Right lobe of liver (tissue), 6 donors: ENCODE measurements at regions not wholly inside any gene's neighbourhood (a gene's known extent, or its start where the extent isn't known, plus 50 kb on each side); places are given as distances from the start of the nearest gene placed in this dataset.

Experiments used
- ATAC-seq, 4 donors: fragments of 200-7000 bp; cut with Tn5 transposase; one replicate each; pipeline ENCODE4 v1.9.1; 2020; ENCODE audit warnings: mild to moderate bottlenecking in 4 of 4, moderate library complexity in 4 of 4
- DNase-seq, 3 donors: peaks; one replicate each; pipeline ENCODE4 v3.0.0-alpha.2; 2020
- H3K27ac ChIP-seq, 3 donors: fragments of 200-600 bp; one replicate each; pipeline ENCODE4 v1.8.0; 2022
- H3K27me3 ChIP-seq, 2 donors: fragments of 200-600 bp; one replicate each; pipeline ENCODE4 v1.8.0; 2022
- H3K36me3 ChIP-seq, 4 donors: fragments of 200-600 bp; sonication (generic) in 1 of 4; one replicate each; pipeline versions ENCODE4 v1.5.1 to v1.8.0; 2017 to 2022; ENCODE audit warnings: control low read depth in 1 of 4
- H3K4me1 ChIP-seq, 4 donors: fragments of 200-600 bp; sonication (generic) in 1 of 4; one replicate each; pipeline versions ENCODE4 v1.5.1 to v1.8.0; 2017 to 2022; ENCODE audit warnings: control low read depth in 1 of 4
- H3K4me3 ChIP-seq, 3 donors: fragments of 200-600 bp; one replicate each; pipeline ENCODE4 v1.8.0; 2022
- H3K9me3 ChIP-seq, 4 donors: fragments of 200-600 bp; sonication (generic) in 1 of 4; one replicate each; pipeline versions ENCODE4 v1.5.1 to v1.8.0; 2017 to 2022; ENCODE audit warnings: control low read depth in 1 of 4
- POLR2A ChIP-seq: fragments of 450-650 bp; IDR thresholded peaks from one replicate; pipeline ENCODE4 v1.6.1; 2017; ENCODE audit warnings: antibody characterized with exemption, mild to moderate bottlenecking
- WGBS: methylation state at CpG from one replicate; pipeline ENCODE4 v1.1.6; 2018; ENCODE audit warnings: low coverage, low lambda C conversion rate; ENCODE audit not compliant: insufficient coverage; ENCODE audit errors: missing lambda C conversion rate; 5-methylcytosine and 5-hydroxymethylcytosine counted together
- intact Hi-C, 2 donors: fragments of 100-400 bp; cut with DNase I; formaldehyde crosslinking; loops; one replicate each; pipeline versions ENCODE4 v1.11.2 to v1.14.1; 2022
- TF ChIP-seq, protein P1 (sequence below), 4 donors: fragments of 200-600 bp in 3 of 4; fragments of 450-650 bp in 1 of 4; IDR thresholded peaks; one replicate each; pipeline versions ENCODE4 v1.5.1 to v1.8.0; 2016 to 2022; ENCODE audit warnings: antibody characterized with exemption in 4 of 4, mild to moderate bottlenecking in 2 of 4
- donor health status: DM: no; HTN: yes; CAD: no.
- donor health status: DM: no; HTN: no; CAD: no.
- donor health status: DM: no; HTN: no; CAD: no.
- donor health status: DM: no; HTN: yes; CAD: no.
- donor health status: DM: no; HTN: yes; CAD: no.

- no peak for TF ChIP-seq POLR2A
- H3K27ac ChIP-seq, result no peak overlapping the region
- no peak for ATAC-seq
- H3K27me3 ChIP-seq, result no peaks in the 10 kb centered on the region
- H3K9me3 ChIP-seq, result no peaks in the 10 kb centered on the region
- WGBS, result 83% methylated on average over 3 of the region's 3 CpGs
- no peak for DNase-seq
- no peak overlapping the region for H3K4me3 ChIP-seq
- H3K4me1 ChIP-seq, result no peaks in the 10 kb centered on the region
- intact Hi-C loops, result no loop called here
- H3K36me3 ChIP-seq, result no peaks in the 10 kb centered on the region
Measured at GRCh38 chr3:6803619-6804018, 57.3 kb upstream of the GRM7 start.

DNA sequence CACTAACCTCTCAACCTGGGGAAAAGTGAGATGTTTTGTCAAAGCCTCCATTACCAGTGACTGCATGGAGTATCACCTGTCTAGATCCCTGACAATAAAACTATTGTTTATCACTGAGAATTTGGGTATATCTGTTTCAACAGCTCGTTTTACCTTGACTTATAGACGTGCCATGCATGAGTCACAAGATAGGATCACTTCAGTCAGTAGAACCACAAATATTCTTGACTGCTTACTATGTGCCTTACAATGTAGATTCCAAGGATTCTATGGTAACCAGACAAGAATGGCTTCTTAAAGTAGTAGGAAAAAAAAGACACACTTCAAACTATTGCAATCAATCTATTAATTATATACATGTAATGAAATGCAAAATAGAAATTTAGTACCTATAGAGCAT lies 55.7 kb upstream of the GRM7 start:
- intact Hi-C loops, result no loop called here
- no peak overlapping the region for H3K27ac ChIP-seq
- 27% methylated on average over 2 of the region's 2 CpGs for WGBS
- no peaks in the 10 kb centered on the region for H3K36me3 ChIP-seq
- DNase-seq (no peak), ATAC-seq (no peak)
- no peaks in the 10 kb centered on the region for H3K9me3 ChIP-seq
- H3K4me1 ChIP-seq, result no peaks in the 10 kb centered on the region
- TF ChIP-seq, protein P1, sequence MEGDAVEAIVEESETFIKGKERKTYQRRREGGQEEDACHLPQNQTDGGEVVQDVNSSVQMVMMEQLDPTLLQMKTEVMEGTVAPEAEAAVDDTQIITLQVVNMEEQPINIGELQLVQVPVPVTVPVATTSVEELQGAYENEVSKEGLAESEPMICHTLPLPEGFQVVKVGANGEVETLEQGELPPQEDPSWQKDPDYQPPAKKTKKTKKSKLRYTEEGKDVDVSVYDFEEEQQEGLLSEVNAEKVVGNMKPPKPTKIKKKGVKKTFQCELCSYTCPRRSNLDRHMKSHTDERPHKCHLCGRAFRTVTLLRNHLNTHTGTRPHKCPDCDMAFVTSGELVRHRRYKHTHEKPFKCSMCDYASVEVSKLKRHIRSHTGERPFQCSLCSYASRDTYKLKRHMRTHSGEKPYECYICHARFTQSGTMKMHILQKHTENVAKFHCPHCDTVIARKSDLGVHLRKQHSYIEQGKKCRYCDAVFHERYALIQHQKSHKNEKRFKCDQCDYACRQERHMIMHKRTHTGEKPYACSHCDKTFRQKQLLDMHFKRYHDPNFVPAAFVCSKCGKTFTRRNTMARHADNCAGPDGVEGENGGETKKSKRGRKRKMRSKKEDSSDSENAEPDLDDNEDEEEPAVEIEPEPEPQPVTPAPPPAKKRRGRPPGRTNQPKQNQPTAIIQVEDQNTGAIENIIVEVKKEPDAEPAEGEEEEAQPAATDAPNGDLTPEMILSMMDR (IDR thresholded peaks at IDR 0.05), result no peak
- TF ChIP-seq POLR2A, result no peak
- no peak overlapping the region for H3K4me3 ChIP-seq
- H3K27me3 ChIP-seq, result no peaks in the 10 kb centered on the region

- WGBS, result 41% methylated on average over 3 of the region's 3 CpGs
- no peaks in the 10 kb centered on the region for H3K4me1 ChIP-seq
- ATAC-seq (no peak), DNase-seq (no peak)
- no peaks in the 10 kb centered on the region for H3K27me3 ChIP-seq
- intact Hi-C loops, result no loop called here
- H3K4me3 ChIP-seq, result no peak overlapping the region
- H3K36me3 ChIP-seq, result no peaks in the 10 kb centered on the region
- no peak for TF ChIP-seq POLR2A
- TF ChIP-seq, protein P1 (IDR thresholded peaks at IDR 0.05), result no peak
- H3K27ac ChIP-seq, result no peak overlapping the region
- H3K9me3 ChIP-seq, result no peaks in the 10 kb centered on the region
Measured at GRCh38 chr3:6806991-6807390, 53.9 kb upstream of the GRM7 start.

DNA sequence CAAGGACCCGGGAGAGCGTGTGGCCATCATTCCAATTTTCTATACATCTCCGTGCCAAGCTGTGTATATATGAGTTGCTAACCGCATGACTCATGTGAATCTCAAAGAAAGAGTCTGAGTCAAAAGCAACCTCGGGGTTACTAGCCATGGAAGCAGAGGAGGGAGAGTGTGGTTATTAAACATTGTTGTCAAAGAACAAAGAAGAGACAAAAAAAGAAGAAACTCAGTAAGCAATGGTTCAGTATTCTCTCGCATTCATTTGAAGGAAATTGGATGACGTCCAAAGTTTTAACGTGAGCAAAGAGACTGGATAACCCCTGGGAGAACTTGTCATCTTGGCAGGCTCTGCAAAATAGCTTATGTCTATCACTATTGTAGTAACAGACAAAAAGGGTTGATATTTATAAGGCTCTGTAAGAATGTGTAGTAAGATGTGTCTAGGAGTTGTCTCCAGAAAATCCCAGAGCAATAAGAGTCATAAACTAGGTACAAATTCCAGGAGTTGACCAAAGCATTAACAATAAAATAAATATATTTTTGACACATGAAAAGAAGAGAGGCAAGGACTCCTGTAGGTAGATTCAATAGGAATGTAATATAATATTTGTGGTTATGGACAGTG lies 52.8 kb upstream of the GRM7 start:
- TF ChIP-seq, protein P1 (IDR thresholded peaks at IDR 0.05), result no peak
- no peak for TF ChIP-seq POLR2A
- DNase-seq, result no peak
- H3K4me3 ChIP-seq, result no peak overlapping the region
- no peak for ATAC-seq
- intact Hi-C loops, result no loop called here
- WGBS, result 65% methylated on average over 8 of the region's 8 CpGs
- no peaks in the 10 kb centered on the region for H3K9me3 ChIP-seq
- H3K27me3 ChIP-seq, result no peaks in the 10 kb centered on the region
- no peak overlapping the region for H3K27ac ChIP-seq
- H3K36me3 ChIP-seq, result no peaks in the 10 kb centered on the region
- no peaks in the 10 kb centered on the region for H3K4me1 ChIP-seq

DNA sequence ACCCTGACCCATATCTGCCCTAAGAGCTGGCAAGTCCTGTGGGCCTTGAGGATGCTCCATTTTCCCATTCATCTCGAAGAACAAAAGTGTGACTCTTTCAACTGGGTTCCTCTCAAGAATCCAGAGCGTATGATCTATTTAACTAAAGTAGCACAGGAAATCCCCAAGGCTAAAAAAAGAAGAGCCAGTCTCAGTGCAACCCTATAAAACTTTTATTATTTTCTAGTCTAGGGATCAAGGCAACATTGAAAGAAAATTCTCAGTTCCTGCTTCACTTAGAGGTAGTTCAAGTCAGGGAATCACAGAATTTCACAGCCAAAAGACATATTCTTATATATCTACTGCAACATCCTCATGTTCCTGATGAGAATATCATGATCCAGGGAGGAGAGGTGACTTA lies 51.6 kb upstream of the GRM7 start:
- H3K4me3 ChIP-seq, result no peak overlapping the region
- ATAC-seq (no peak), DNase-seq (no peak)
- intact Hi-C loops, result no loop called here
- no peaks in the 10 kb centered on the region for H3K4me1 ChIP-seq
- no peaks in the 10 kb centered on the region for H3K36me3 ChIP-seq
- no peaks in the 10 kb centered on the region for H3K9me3 ChIP-seq
- no peaks in the 10 kb centered on the region for H3K27me3 ChIP-seq
- no peak overlapping the region for H3K27ac ChIP-seq
- no peak for TF ChIP-seq POLR2A
- TF ChIP-seq, protein P1 (IDR thresholded peaks at IDR 0.05), result no peak
- 44% methylated on average over 2 of the region's 2 CpGs for WGBS
